Ecto neural progenitor cell (in vitro differentiated cells): ENCODE measurements at regions not wholly inside any gene's neighbourhood (a gene's known extent, or its start where the extent isn't known, plus 50 kb on each side); places are given as distances from the start of the nearest gene placed in this dataset.
A peak's percentile ranks its signal among the peaks of the same experiment; 100 is the strongest.

ENCODE experiments used
- DNase-seq: peaks from one replicate; pipeline ENCODE4 v3.0.0-alpha.2; 2018; ENCODE audit warnings: low spot score

- no peak for DNase-seq
Measured at GRCh38 chr4:11182586-11183355, 245.9 kb downstream of the HS3ST1 start.

GRCh38 chr4:11182031-11182430, 246.7 kb downstream of the HS3ST1 start:
- no peak for DNase-seq

GRCh38 chr4:11179796-11180195, 248.9 kb downstream of the HS3ST1 start:
- no peak for DNase-seq

- DNase-seq: no peak
Measured at GRCh38 chr4:11178433-11178832, 250.3 kb downstream of the HS3ST1 start.

- no peak for DNase-seq
Measured at GRCh38 chr4:11175374-11175773, 253.3 kb downstream of the HS3ST1 start.

GRCh38 chr4:11166606-11167005, 262.1 kb downstream of the HS3ST1 start:
- DNase-seq: no peak

- DNase-seq: no peak
Measured at GRCh38 chr4:11166034-11166433, 262.7 kb downstream of the HS3ST1 start.

DNA sequence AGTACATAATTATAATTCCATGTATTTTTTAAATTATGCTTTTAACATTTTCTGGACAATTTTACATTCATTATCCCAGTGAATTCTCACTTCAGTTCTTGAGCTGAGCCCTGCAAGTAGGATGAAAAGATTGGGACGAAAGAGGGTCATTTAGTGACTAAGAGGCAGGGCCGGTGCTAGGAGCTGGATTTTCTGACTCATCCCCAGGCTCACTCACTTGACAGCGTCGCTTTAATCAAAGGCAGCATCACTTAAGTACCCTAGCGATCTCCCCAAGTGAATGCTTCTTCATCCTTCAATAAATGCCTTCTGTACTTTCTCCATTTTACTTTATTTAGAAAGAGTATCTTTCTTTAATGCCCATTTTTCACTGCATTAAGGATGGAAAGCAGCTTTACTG, 263.6 kb downstream of the HS3ST1 start:
- DNase-seq: no peak

DNA sequence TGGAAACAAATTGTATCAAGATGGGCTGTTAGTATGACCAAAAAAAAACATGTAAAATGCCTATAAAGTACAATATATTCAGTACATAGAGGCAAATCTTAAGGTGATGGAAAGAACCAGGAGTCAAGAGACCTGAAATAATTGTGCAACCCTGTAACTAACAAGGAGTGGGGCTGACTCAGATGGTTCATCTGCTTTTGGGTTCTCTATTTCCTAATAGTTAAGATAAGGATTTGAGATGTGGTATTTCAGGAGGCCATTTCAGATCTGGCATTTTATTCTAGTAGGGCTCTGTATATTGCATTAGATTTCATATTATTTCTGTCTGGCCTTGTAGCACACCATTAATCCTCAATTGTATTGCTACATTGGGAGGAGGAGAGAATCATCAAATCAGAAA, 268.4 kb downstream of the HS3ST1 start:
- DNase-seq: no peak

DNA sequence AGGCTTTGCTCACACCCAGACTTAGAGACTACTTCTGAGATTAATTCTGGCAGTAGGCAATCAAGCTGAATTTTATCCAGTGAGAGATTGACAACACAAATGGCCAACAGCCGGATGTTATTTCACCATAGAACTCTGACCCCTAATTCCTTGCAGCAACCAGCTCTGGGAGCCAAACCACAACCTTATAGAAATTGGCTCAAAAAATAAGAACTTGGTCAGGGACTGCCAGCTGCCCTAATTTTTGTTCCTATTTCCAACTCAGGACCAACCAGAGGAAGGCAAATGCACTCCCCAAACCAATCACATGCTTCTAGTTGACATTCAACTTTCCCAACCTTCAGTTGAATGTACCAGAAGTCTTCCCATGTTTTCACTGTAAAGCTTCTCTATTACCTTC, 269.7 kb downstream of the HS3ST1 start:
- DNase-seq: no peak

DNA sequence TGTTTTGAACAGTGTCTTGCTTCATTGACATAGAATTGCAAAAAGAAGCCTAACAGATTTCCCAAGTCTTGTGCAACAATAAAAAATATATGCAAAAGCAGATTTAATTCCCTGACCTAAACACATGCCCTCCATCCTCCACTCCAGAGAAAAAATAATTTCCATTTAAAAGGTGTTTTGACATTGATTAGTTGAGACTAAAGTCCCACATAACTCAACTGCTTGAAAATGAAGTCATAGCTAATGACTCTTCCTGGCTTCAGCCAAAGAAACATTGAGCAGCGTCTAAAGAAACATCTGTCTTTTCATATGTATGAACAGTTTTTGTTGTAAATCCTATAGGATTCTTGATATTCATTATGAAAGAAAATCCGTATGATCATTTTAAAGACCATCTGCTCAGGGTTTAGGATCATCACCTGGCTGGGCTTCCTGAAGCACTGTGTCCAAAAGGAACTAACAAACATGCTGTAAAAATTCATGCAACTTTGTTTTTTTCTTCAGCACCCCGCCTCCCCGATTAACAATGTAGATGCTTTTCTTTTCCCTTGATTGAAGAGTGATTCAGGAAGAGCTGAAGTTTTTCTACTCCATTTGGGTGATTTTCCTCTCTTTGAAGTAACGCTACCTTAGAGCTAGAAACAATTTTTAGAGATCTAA, 273.4 kb downstream of the HS3ST1 start:
- no peak for DNase-seq

- no peak for DNase-seq
Measured at GRCh38 chr4:11153171-11153750, 275.4 kb downstream of the HS3ST1 start.

DNA sequence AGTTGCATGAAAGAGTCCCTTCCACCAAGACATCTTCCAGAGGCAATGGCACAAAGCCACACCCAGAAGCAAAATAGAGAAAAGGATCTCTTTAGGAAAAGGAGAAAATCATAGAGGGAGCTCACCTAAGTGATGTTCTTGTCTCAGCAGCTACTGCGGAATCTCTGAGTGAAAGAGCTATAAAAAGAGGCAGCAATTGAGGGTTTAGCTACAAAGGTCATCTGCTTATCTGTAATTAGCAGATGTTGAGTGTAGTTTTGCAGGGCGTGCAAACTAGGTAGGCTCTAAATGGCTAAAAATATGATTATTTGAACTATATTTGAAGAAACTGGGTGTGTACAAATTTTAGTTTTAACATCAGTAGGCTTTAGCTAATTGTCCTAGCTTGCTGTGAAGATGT, 276.0 kb downstream of the HS3ST1 start:
- no peak for DNase-seq

- no peak for DNase-seq
Measured at GRCh38 chr4:11151500-11151899, 277.2 kb downstream of the HS3ST1 start.

DNA sequence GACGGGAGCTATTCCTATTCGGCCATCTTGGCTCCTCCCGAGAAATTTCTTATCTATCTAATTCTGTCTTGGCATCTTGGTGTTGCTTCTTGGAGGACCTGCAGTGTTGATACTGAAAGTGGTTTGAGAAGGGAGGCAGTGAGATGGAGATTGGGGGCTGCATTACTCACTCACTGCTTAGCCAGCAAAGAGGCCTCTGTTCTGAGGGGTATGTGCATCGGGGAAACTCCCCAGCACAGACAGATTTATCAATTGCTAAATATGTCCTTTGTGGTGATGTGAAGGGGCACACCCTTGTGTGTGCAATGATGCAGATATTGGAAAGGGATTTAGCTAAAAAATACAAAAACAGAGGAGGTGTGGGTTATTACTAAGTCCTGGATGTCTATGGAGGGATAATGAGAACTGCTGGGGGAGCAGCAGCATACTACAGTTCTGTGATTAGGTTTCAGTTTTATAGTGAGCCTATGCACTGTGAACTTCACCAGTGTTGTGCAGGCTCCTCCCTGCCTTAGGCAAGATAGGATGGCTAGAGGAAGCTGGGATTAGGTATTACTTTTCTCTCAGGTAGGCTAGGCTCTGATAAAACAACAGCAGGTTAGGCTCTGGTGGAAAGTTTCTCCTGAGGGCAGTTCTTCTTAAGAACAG, 279.0 kb downstream of the HS3ST1 start:
- peak; percentile 46 for DNase-seq

- DNase-seq: no peak
Measured at GRCh38 chr4:11139871-11140270, 288.8 kb downstream of the HS3ST1 start.

- DNase-seq: no peak
Measured at GRCh38 chr4:11138964-11139363, 289.7 kb downstream of the HS3ST1 start.

DNA sequence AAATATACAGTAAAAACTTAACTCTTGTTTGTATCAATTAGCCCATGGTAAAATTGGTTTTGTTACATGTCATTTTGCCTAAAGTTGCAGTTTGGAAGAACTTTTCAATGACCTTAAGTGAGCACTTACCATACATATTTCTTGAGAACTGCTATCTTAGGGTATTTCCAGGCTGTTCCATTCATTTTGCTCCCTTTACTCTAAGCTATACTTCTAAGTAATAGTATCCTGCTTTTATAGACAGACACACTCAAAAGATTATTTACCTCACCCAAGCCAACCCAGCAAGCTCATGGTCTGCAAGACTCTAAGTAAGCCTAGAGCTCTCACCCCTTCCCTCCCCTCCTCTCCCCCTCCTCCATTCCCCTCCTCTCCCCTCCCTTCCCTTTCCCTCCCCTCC, 294.0 kb downstream of the HS3ST1 start:
- DNase-seq: no peak

DNA sequence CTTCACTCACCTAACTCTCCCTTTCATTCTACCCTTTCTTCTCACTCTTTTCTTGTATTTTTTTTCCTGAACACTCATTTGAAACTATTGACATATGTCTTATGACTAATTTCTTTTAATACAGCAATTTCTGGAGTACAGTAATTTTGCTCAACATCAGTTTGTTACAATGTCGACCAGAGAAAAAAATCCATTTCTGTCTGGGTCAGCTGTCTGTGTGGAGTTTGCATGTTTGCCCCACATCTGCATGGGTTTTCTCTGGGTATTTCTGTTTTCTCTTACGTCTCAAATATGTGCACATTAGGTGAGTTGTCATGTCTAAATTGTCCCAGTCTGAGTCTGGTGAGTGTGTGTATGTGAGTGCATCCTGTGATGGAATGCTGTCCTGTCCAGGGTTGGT, 294.8 kb downstream of the HS3ST1 start:
- DNase-seq: no peak

DNA sequence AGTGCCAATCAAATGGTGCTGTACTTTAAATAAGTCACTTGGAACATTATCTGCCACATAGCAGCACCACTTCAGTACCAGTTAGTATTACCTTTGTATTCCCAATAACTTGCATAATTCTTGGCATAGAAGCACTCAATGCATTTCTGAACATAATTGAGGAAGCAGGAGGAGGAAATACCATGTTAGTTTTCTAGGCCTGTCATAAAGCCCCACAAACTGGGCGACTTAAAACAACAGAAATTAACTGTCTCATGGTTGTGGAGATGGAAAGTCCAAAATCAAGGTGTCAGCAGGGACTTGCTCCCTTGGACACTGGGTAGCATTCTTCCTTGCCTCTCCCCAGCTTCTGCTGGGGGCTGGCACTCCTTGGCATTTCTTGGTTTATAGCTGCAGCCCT, 296.2 kb downstream of the HS3ST1 start:
- DNase-seq: no peak

GRCh38 chr4:11131491-11131890, 297.2 kb downstream of the HS3ST1 start:
- DNase-seq: no peak

DNA sequence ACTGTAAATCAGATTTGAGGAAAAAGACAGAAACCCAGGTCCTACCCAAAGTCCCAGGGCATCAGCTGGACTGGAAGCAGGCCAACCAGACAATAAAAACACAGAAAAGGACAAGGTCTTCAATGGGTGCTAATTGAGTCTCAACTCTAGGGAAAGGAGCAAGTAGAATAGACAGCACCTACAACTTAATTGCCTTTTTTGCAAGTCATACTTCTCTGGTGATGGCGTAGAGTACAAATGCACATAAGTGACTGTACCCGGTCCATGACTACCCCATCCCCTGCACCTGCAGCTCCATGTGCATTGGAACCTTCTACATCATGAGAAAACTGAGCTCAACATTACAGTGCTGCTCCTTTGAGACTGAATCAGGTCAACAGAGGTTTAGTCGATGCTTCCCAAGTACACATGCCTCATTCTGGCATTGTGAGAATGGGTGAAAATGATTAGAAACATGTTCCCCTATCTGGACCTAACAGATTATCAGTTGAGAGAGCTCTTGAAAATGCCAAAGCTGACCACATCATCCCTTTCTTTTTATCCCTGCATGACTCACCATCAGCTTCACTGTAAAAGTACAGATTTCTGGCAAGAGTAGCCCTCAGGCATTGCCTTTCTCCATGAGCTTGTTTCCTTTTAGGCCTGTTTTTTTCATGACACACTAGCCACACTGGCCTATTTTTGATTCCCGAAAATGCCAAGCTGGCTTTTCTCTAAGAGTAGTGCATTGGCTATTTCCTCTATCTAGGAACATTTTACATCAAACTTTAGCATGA, 298.3 kb downstream of the HS3ST1 start:
- DNase-seq: no peak
